ENCODE measurements at regions not wholly inside any gene's neighbourhood (a gene's known extent, or its start where the extent isn't known, plus 50 kb on each side); places are given as distances from the start of the nearest gene placed in this dataset.

- dilution Hi-C loops (cut with MboI; ENCODE audit: extremely low pct_ligation_motif_present, low sequenced_read_pairs) = no loop called here
- no peak for TF ChIP-seq CTCF (optimal IDR thresholded peaks at IDR 0.05 in 1 of 3, IDR thresholded peaks at IDR 0.05 in 1 of 3, conservative IDR thresholded peaks at IDR 0.05 in 1 of 3; ENCODE audit: extremely low read depth in 1 of 3, insufficient read depth in 2 of 3, low read length in 3 of 3)
- no peak for TF ChIP-seq EZH2 (IDR thresholded peaks at IDR 0.05; ENCODE audit: low read length)
- H3K9ac ChIP-seq (ENCODE audit: control insufficient read depth, extremely low read depth, insufficient read depth, low read length) = no peak overlapping the region
Observed at GRCh38 chr9:28696960-28697359, 1123.7 kb upstream of the C9orf72 start.

GRCh38 chr9:28699632-28700031, 1126.4 kb upstream of the C9orf72 start:
- Histone ChIP-seq H3K79me2 (ENCODE audit: control insufficient read depth, insufficient read depth, low read length) (no peaks in the 10 kb centered on the region), H3K9ac (ENCODE audit: control insufficient read depth, extremely low read depth, insufficient read depth, low read length) (no peak overlapping the region), H3K4me2 (ENCODE audit: control insufficient read depth, extremely low read depth, insufficient read depth, low read depth, low read length) (no peak overlapping the region), H2AFZ (ENCODE audit: control insufficient read depth, low read length) (no peak overlapping the region), H3K36me3 (ENCODE audit: control insufficient read depth in 2 of 2, extremely low read depth in 1 of 2, insufficient read depth in 2 of 2, low read length in 2 of 2) (no peaks in the 10 kb centered on the region), H3K4me3 (ENCODE audit: control insufficient read depth in 2 of 3, extremely low read depth in 1 of 3, insufficient read depth in 2 of 3, low read depth in 1 of 3, low read length in 3 of 3) (no peak overlapping the region), H4K20me1 (ENCODE audit: control insufficient read depth, extremely low read depth, insufficient read depth, low read length) (no peaks in the 10 kb centered on the region), H3K4me1 (ENCODE audit: control insufficient read depth, extremely low read depth, insufficient read depth, low read length) (no peaks in the 10 kb centered on the region), H3K27me3 (ENCODE audit: control insufficient read depth, extremely low read depth, insufficient read depth, low read length) (no peaks in the 10 kb centered on the region), H3K9me3 (ENCODE audit: control insufficient read depth, low read depth, low read length) (no peaks in the 10 kb centered on the region), H3K27ac (ENCODE audit: control insufficient read depth, insufficient read depth, low read length) (no peak overlapping the region), H3K9me1 (ENCODE audit: control insufficient read depth, extremely low read depth, insufficient read depth, low read length) (no peaks in the 10 kb centered on the region)
- dilution Hi-C loops (cut with MboI; ENCODE audit: extremely low pct_ligation_motif_present, low sequenced_read_pairs) = no loop called here
- TF ChIP-seq CTCF (optimal IDR thresholded peaks at IDR 0.05 in 1 of 3, IDR thresholded peaks at IDR 0.05 in 1 of 3, conservative IDR thresholded peaks at IDR 0.05 in 1 of 3; ENCODE audit: extremely low read depth in 1 of 3, insufficient read depth in 2 of 3, low read length in 3 of 3) = no peak
- TF ChIP-seq EZH2 (IDR thresholded peaks at IDR 0.05; ENCODE audit: low read length) = no peak
- DNase-seq (ENCODE audit: low read depth, low spot score) (no peak), FAIRE-seq (no peak)

More at GRCh38 chr9:28696960-28697359, 1123.7 kb upstream of the C9orf72 start:
- Histone ChIP-seq H3K27me3 (ENCODE audit: control insufficient read depth, extremely low read depth, insufficient read depth, low read length) (no peaks in the 10 kb centered on the region), H3K4me3 (ENCODE audit: control insufficient read depth in 2 of 3, extremely low read depth in 1 of 3, insufficient read depth in 2 of 3, low read depth in 1 of 3, low read length in 3 of 3) (no peak overlapping the region), H3K4me1 (ENCODE audit: control insufficient read depth, extremely low read depth, insufficient read depth, low read length) (no peaks in the 10 kb centered on the region), H4K20me1 (ENCODE audit: control insufficient read depth, extremely low read depth, insufficient read depth, low read length) (no peaks in the 10 kb centered on the region), H3K9me3 (ENCODE audit: control insufficient read depth, low read depth, low read length) (no peaks in the 10 kb centered on the region), H3K36me3 (ENCODE audit: control insufficient read depth in 2 of 2, extremely low read depth in 1 of 2, insufficient read depth in 2 of 2, low read length in 2 of 2) (no peaks in the 10 kb centered on the region), H3K27ac (ENCODE audit: control insufficient read depth, insufficient read depth, low read length) (no peak overlapping the region), H2AFZ (ENCODE audit: control insufficient read depth, low read length) (no peak overlapping the region), H3K79me2 (ENCODE audit: control insufficient read depth, insufficient read depth, low read length) (no peaks in the 10 kb centered on the region), H3K9me1 (ENCODE audit: control insufficient read depth, extremely low read depth, insufficient read depth, low read length) (no peaks in the 10 kb centered on the region), H3K4me2 (ENCODE audit: control insufficient read depth, extremely low read depth, insufficient read depth, low read depth, low read length) (no peak overlapping the region)
- no peak for FAIRE-seq
- no peak for DNase-seq (ENCODE audit: low read depth, low spot score)

Measured in keratinocyte (primary cell).